HL-60 (cell line): ENCODE measurements at regions not wholly inside any gene's neighbourhood (a gene's known extent, or its start where the extent isn't known, plus 50 kb on each side); places are given as distances from the start of the nearest gene placed in this dataset.

Source experiments
- GABPA ChIP-seq: IDR thresholded peaks from 2 replicates; pipeline ENCODE4 v1.6.1; 2012; ENCODE audit warnings: low read depth
- POLR2AphosphoS5 ChIP-seq: IDR thresholded peaks from 2 replicates; pipeline ENCODE4 v1.6.1; 2012; ENCODE audit warnings: low read depth
- SPI1 ChIP-seq: IDR thresholded peaks from 2 replicates; pipeline ENCODE4 v1.6.1; 2012; ENCODE audit warnings: low read depth, mild to moderate bottlenecking, borderline replicate concordance
- TF ChIP-seq, protein P1 (sequence below): IDR thresholded peaks from one replicate; pipeline ENCODE4 v1.5.1; 2011; ENCODE audit warnings: low read length, control low read depth, inconsistent platforms; ENCODE audit not compliant: insufficient read depth
- TF ChIP-seq, protein P2 (sequence below): IDR thresholded peaks from 2 replicates; pipeline ENCODE4 v1.6.1; 2012; ENCODE audit warnings: low read depth; ENCODE audit not compliant: insufficient replicate concordance

DNA sequence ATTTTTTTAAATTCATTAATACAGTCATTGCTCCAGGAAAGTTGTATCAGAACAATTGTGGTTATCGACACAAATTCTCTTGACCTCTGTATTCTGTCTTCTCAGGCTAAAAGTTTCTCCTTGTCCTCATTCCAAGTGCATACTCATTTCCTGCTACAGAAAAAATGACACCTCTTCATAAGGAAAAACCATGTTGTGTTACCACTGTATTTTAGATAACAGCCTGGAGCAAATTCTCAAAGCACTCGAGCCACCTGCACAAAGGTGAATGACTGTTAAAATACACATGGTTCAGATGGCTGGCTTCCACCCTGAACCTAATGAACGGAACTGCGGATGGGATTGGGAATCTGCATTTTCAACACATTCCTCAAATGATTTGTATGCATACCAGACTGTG lies 586.5 kb downstream of the EPHA4 start:
- TF ChIP-seq, protein P1, sequence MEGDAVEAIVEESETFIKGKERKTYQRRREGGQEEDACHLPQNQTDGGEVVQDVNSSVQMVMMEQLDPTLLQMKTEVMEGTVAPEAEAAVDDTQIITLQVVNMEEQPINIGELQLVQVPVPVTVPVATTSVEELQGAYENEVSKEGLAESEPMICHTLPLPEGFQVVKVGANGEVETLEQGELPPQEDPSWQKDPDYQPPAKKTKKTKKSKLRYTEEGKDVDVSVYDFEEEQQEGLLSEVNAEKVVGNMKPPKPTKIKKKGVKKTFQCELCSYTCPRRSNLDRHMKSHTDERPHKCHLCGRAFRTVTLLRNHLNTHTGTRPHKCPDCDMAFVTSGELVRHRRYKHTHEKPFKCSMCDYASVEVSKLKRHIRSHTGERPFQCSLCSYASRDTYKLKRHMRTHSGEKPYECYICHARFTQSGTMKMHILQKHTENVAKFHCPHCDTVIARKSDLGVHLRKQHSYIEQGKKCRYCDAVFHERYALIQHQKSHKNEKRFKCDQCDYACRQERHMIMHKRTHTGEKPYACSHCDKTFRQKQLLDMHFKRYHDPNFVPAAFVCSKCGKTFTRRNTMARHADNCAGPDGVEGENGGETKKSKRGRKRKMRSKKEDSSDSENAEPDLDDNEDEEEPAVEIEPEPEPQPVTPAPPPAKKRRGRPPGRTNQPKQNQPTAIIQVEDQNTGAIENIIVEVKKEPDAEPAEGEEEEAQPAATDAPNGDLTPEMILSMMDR = no peak
- TF ChIP-seq, protein P2, sequence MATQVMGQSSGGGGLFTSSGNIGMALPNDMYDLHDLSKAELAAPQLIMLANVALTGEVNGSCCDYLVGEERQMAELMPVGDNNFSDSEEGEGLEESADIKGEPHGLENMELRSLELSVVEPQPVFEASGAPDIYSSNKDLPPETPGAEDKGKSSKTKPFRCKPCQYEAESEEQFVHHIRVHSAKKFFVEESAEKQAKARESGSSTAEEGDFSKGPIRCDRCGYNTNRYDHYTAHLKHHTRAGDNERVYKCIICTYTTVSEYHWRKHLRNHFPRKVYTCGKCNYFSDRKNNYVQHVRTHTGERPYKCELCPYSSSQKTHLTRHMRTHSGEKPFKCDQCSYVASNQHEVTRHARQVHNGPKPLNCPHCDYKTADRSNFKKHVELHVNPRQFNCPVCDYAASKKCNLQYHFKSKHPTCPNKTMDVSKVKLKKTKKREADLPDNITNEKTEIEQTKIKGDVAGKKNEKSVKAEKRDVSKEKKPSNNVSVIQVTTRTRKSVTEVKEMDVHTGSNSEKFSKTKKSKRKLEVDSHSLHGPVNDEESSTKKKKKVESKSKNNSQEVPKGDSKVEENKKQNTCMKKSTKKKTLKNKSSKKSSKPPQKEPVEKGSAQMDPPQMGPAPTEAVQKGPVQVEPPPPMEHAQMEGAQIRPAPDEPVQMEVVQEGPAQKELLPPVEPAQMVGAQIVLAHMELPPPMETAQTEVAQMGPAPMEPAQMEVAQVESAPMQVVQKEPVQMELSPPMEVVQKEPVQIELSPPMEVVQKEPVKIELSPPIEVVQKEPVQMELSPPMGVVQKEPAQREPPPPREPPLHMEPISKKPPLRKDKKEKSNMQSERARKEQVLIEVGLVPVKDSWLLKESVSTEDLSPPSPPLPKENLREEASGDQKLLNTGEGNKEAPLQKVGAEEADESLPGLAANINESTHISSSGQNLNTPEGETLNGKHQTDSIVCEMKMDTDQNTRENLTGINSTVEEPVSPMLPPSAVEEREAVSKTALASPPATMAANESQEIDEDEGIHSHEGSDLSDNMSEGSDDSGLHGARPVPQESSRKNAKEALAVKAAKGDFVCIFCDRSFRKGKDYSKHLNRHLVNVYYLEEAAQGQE = no peak
- TF ChIP-seq POLR2AphosphoS5 = no peak
- no peak for TF ChIP-seq GABPA
- no peak for TF ChIP-seq SPI1
